ENCODE measurements at regions not wholly inside any gene's neighbourhood (a gene's known extent, or its start where the extent isn't known, plus 50 kb on each side); places are given as distances from the start of the nearest gene placed in this dataset.
"Not testable (repeated sequence)": the region's sequence is repeated elsewhere in the genome, so short reads cannot be mapped to it uniquely, and the experiment has no call there.

- DNase-seq, result not testable (repeated sequence)
Observed at GRCh38 chr2:111407632-111408194, 287.0 kb downstream of the BCL2L11 start.

GRCh38 chr2:111410868-111411406 is 290.2 kb downstream of the BCL2L11 start:
- not testable (repeated sequence) for DNase-seq

GRCh38 chr2:111411867-111412681 is 291.4 kb downstream of the BCL2L11 start:
- DNase-seq, result not testable (repeated sequence)

GRCh38 chr2:111412841-111413650 is 292.3 kb downstream of the BCL2L11 start:
- DNase-seq, result not testable (repeated sequence)

- not testable (repeated sequence) for DNase-seq
Observed at GRCh38 chr2:111413950-111414349, 293.2 kb downstream of the BCL2L11 start.

- not testable (repeated sequence) for DNase-seq
Observed at GRCh38 chr2:111415765-111416743, 295.3 kb downstream of the BCL2L11 start.

GRCh38 chr2:111417026-111417425 is 296.3 kb downstream of the BCL2L11 start:
- not testable (repeated sequence) for DNase-seq

- not testable (repeated sequence) for DNase-seq
Observed at GRCh38 chr2:111418091-111418875, 297.6 kb downstream of the BCL2L11 start.

GRCh38 chr2:111420074-111420473 is 299.4 kb downstream of the BCL2L11 start:
- DNase-seq, result not testable (repeated sequence)

- not testable (repeated sequence) for DNase-seq
Observed at GRCh38 chr2:111420835-111421234, 300.1 kb downstream of the BCL2L11 start.

GRCh38 chr2:111421949-111422348 is 301.2 kb downstream of the BCL2L11 start:
- DNase-seq, result not testable (repeated sequence)

GRCh38 chr2:111422562-111422961 is 301.8 kb downstream of the BCL2L11 start:
- DNase-seq, result not testable (repeated sequence)

- not testable (repeated sequence) for DNase-seq
Observed at GRCh38 chr2:111423184-111423583, 302.5 kb downstream of the BCL2L11 start.

- not testable (repeated sequence) for DNase-seq
Observed at GRCh38 chr2:111424176-111424575, 303.5 kb downstream of the BCL2L11 start.

- not testable (repeated sequence) for DNase-seq
Observed at GRCh38 chr2:111424851-111425309, 304.2 kb downstream of the BCL2L11 start.

- not testable (repeated sequence) for DNase-seq
Observed at GRCh38 chr2:111425789-111426201, 305.1 kb downstream of the BCL2L11 start.

- DNase-seq, result not testable (repeated sequence)
Observed at GRCh38 chr2:111427346-111427745, 306.6 kb downstream of the BCL2L11 start.

- DNase-seq, result not testable (repeated sequence)
Observed at GRCh38 chr2:111428915-111429314, 308.2 kb downstream of the BCL2L11 start.

GRCh38 chr2:111429353-111429752 is 308.6 kb downstream of the BCL2L11 start:
- DNase-seq, result not testable (repeated sequence)

- DNase-seq, result not testable (repeated sequence)
Observed at GRCh38 chr2:111430817-111431661, 310.3 kb downstream of the BCL2L11 start.
